BJ (cell line): ENCODE measurements at regions not wholly inside any gene's neighbourhood (a gene's known extent, or its start where the extent isn't known, plus 50 kb on each side); places are given as distances from the start of the nearest gene placed in this dataset. TPM values are rescaled to one million over a fixed set of nuclear protein-coding genes. Genes with fewer than 3 reads are reported as not detected.

Experiments
- small RNA-seq: library from RNA; depleted of rRNA; stranded (forward); fragments of <200 nt; gene quantifications from one replicate; pipeline ENCODE3, GENCODE V24; 2012; ENCODE audit warnings: low replicate concordance, low read depth; ENCODE audit not compliant: insufficient read length

Small RNA genes lying in the stretch of these regions (small RNA-seq; reads per million reads assigned to genes)
- gene MIR30A (9,057 reads per million, percentile 99 among the genes with 10 or more reads in this experiment), gene MIR30C2 (1.1 reads per million), gene RNU4-66P (not detected)
